ENCODE measurements at regions not wholly inside any gene's neighbourhood (a gene's known extent, or its start where the extent isn't known, plus 50 kb on each side); places are given as distances from the start of the nearest gene placed in this dataset.

GRCh38 chr2:221102896-221103688, 469.0 kb downstream of the EPHA4 start:
- no peak for DNase-seq (ENCODE audit: low spot score)

DNA sequence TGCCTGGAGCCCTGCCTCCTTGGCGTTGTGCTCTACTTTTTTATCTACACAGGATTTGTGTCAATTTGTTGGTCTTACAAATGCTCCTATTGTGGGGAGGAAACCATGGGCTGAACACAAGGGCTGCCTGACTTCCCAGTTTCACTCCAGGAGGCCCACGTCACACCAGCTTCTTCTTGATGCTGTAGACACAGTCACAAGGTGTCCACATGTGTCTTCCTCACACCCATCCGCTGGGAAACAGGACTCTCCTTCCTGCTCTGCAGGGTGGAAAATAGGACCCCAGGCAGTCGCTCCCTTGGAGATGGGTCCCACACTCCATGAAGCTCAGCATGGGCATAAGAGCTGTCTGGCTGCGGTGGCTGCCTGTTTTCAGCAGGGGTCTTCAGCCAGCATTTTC, 468.2 kb downstream of the EPHA4 start:
- DNase-seq (ENCODE audit: low spot score), result no peak

DNA sequence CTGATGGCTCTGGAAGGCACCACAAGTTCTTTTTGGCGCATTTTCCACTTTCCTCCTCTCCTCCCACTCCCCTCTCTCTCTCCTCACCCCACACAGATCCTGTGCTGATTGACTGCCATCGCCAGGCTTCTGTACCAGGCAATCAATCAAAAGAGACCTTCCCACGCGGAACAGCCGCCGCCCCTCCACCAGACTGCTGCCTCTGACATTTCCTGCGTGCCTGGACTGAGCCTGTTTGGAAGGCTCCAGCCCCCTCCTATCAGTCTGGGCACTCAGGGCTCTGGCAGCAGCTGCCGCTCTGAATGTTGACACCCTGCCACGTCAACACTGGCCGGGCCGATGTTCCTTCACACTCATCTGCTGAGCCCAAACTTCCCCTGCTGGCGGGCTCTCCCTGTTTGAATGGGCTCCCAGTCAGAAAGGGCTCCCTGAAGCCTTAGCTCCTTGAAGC, 467.7 kb downstream of the EPHA4 start:
- DNase-seq (ENCODE audit: low spot score), result no peak

- DNase-seq (ENCODE audit: low spot score), result no peak
Observed at GRCh38 chr2:221106241-221106640, 465.9 kb downstream of the EPHA4 start.

- no peak for DNase-seq (ENCODE audit: low spot score)
Observed at GRCh38 chr2:221107424-221107823, 464.7 kb downstream of the EPHA4 start.

- DNase-seq (ENCODE audit: low spot score), result no peak
Observed at GRCh38 chr2:221109552-221109951, 462.6 kb downstream of the EPHA4 start.

GRCh38 chr2:221111739-221112138, 460.4 kb downstream of the EPHA4 start:
- DNase-seq (ENCODE audit: low spot score), result no peak

DNA sequence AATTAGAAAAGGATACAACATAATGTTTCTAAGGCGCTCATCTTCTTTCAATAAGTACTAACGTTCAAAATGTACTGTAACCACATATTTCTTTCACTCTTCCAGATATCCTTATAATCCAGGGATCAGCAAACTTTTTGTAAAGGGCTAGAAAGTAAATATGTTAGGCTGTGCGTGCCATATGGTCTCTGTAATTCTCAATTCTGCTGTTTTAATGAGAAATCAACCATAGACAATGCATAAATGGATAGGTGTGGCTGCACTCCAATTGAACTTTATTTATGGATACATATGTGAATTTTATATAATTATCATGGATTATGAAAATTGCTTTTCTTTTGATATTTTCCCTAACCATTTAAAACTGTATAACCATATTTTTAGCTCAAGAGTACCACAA, 459.4 kb downstream of the EPHA4 start:
- no peak for DNase-seq (ENCODE audit: low spot score)

DNA sequence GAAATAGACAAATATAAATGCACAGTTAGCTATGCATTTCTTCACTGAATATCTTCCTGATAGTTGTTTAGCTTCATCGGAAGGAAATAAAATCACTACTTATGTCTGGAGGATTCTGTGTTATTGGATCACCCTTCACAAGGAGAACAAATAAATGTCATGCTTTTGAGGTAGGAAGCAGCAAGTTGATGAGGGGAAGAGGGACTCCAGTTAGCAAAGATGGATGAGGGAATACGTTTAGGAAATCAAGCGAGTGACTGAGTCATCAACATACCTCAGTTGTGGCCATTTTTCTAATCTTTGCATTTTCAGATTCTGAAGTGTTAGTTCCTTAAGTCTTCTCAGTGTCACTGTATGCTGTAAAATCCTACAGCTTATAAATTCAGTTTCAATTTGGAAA, 456.2 kb downstream of the EPHA4 start:
- no peak for DNase-seq (ENCODE audit: low spot score)

DNA sequence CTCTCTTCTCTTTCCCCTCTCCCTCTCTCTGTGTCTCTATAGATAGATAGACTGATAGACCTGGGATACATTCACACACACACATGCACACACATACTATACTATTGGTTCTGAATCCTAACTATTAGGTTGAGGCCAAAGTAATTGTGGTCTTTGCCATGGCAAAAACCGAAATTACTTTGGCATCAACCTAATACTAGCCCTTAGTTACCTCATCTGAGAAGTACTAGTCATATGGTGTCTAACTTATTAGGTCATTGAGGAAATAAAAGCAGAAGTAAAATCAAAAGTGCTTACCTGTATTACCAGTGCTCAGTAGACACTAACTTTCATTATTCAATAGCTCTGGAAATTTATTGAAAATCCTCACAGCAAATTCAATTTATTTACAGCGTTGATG, 451.5 kb downstream of the EPHA4 start:
- no peak for DNase-seq (ENCODE audit: low spot score)

DNA sequence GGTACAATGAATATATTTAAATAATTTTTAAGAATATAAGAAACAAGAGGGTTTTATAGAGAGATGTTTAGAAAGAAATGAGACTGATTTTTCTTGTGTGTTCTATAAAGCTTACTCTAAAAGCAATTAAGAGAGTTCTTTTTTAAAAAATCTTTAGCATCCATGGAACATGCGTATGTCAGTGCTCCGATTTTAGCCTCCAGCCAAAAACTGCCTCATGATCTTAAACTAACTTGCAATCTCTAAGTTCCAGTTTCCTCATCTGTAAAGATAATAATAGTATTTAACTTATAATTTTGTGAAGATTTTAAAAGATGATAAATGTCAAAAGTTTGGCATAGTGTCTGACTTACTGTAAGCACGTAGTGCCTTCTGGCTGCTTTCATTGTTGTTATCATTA, 448.7 kb downstream of the EPHA4 start:
- DNase-seq (ENCODE audit: low spot score), result no peak

- DNase-seq (ENCODE audit: low spot score), result no peak
Observed at GRCh38 chr2:221124532-221125240, 447.4 kb downstream of the EPHA4 start.

DNA sequence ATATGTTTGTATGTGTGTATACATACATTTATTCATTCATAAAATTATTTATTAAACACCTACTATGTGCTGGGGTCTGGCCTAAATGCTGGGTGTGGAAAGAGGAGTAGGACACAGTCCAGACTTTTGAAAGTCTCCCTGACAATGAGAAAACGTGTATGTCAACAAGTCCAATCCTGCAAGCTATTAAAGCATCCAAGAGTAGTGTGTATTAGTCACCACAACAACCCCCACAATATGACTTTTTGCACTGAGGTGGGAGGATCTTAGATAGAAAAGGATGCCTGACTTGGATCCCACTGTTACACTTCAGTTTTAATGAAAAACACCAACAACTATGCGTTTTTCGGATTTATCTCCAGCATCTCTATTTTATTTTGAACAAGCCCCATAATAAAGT, 446.4 kb downstream of the EPHA4 start:
- no peak for DNase-seq (ENCODE audit: low spot score)

- DNase-seq (ENCODE audit: low spot score), result no peak
Observed at GRCh38 chr2:221129657-221130056, 442.4 kb downstream of the EPHA4 start.

DNA sequence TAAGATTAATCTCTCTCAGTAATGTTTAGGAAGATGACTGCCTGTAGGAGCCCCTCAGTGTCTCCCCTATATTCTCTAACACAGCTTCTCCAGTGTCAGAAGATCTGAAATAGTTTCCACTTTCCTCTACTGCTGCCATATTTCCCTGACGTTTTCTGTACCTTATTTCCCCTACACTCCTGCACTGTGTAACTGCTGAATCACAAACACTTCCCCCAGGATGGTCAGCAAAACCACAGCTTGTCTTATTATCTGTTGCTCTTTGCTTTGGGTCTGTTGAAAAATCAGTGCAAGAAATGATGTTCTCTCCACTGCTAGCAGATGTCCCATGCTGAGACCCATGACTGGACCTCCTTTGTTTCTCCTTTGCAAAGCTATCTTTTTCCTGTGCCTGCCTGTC, 441.7 kb downstream of the EPHA4 start:
- no peak for DNase-seq (ENCODE audit: low spot score)

DNA sequence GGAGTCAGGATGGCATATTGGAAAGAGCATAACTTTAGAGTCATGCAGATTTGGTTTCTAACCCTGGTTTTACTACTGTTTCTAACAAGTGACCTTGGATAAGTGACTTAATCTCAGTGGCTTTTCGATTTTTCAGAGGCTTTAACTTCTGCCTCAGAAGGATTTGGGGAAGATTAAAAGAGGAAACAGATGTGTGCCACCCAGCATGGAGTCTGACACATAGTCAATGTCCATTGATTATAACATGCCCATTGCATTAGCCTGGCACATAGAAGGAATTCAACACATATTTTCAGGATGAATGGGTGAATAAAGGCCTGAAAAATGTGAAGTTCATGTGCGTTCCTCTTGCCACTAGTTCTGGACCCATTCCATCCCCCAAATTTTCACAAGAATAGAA, 438.2 kb downstream of the EPHA4 start:
- no peak for DNase-seq (ENCODE audit: low spot score)

DNA sequence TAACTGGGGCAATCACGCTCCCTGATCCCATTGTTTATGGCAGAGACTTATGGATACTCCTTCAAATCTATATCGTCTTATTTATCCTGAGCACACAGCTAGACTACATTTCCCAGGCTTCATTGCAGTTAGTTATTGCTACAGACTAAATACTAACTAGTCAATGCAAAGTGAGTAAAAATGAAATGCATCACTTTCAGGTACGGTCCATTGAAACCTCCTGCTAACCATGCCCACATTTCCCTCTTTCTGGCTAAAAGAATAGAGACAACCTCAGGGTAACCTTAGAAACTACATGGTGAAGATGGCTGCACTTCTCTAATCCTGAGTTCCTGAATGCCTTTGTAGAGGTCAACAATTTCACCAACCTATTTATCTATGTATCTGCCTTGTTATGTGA, 437.4 kb downstream of the EPHA4 start:
- no peak for DNase-seq (ENCODE audit: low spot score)

- no peak for DNase-seq (ENCODE audit: low spot score)
Observed at GRCh38 chr2:221135699-221136098, 436.4 kb downstream of the EPHA4 start.

- no peak for DNase-seq (ENCODE audit: low spot score)
Observed at GRCh38 chr2:221137385-221137784, 434.7 kb downstream of the EPHA4 start.

- DNase-seq (ENCODE audit: low spot score), result no peak
Observed at GRCh38 chr2:221142341-221142740, 429.8 kb downstream of the EPHA4 start.

DNA sequence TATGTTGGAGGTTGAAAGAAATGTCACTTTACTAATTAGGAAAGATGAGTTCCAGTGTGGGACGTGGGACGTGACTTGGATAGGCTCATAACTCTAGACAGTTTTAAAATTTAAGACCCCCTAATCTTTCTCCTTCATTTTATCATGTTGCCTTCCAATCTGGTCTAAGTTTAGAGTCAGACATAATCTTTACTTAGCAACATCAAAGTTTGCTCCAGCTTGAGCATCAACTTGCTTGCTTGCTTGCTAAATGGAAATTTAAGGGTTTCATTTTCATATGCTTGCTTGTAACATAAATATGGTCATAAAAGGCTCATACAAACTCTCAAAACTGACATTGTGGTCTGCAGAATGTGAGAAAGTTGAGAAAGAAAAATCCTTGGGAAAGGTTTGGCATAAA, 428.9 kb downstream of the EPHA4 start:
- DNase-seq (ENCODE audit: low spot score), result no peak

- no peak for DNase-seq (ENCODE audit: low spot score)
Observed at GRCh38 chr2:221144909-221145308, 427.2 kb downstream of the EPHA4 start.

- DNase-seq (ENCODE audit: low spot score), result no peak
Observed at GRCh38 chr2:221145396-221145795, 426.7 kb downstream of the EPHA4 start.

- no peak for DNase-seq (ENCODE audit: low spot score)
Observed at GRCh38 chr2:221153226-221153625, 418.9 kb downstream of the EPHA4 start.

Data from CD4-positive, alpha-beta T cell treated with Interleukin-6 at 100 ng/mL for 8 hours (primary cell).